ENCODE measurements at regions not wholly inside any gene's neighbourhood (a gene's known extent, or its start where the extent isn't known, plus 50 kb on each side); places are given as distances from the start of the nearest gene placed in this dataset.

- no peak for DNase-seq
Measured at GRCh38 chr7:131236318-131236672, 91.4 kb upstream of the MKLN1 start.

DNA sequence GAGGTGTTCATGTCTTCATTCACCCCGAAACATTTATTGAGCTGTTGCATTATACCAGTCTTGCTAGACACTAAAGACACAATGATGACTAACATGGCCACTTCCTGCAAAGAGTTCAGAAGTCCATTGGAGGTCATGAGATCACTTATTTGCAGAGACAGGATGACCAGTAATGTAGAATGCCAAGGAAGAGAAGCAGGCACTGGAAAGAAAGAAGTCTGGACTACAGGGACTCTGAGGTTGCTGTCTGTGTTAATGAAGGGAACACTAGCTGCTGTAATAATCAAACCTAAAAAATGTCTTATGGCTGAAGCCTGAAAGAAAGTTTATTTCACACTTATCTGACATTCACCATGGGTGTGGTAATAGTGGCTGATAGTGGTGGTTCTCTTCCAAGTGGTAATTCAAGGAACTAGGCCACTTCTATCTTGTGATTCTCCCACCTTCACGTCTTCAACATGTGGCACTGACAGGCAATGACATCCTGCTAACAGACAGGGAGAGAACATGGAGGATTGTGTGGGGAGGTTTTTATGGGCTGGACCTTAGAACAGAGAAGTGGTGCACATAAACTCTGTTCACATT is 89.2 kb upstream of the MKLN1 start:
- DNase-seq, result no peak

DNA sequence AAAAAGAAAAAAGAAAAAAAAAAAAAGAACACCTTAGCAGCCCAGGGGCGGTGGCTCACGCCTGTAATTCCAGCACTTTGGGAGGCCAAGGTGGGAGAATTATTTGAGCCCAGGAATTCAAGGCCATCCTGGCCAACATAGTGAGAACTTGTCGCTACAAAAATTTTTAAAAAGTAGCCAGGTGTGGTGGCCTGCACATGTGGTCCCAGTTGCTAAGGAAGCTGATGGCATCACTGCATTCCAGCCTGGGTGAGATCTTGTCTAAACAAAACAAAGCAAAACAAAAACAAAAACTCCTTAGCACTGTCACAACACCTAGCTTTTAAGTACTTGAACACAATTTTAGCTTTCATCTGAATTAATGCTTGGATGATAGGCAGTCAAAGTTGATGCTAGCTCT is 86.3 kb upstream of the MKLN1 start:
- no peak for DNase-seq

DNA sequence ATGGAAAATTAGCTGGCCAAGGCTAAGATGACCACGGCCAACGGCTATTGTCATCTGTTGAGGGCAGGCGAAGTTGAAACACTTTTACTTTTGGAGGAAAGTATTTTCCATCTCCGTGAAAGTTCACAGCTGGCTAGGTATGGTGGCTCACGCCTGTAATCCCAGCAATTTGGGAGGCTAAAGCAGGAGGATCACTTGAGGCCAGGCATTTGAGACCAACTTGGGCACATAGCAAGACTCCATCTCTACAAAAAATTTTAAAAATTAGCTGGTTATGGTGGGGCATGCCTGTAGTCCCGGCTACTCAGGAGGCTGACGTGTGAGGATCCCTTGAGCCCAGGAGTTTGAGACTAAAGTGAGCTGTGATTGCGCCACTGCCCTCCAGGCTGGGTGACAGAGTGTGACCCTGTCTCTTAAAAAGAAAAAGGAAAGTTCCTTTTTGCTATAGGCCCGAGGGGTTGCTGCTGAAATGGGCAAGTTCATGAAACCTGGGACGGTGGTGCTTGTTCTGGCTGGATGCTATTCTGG is 85.5 kb upstream of the MKLN1 start:
- no peak for DNase-seq

- no peak for DNase-seq
Measured at GRCh38 chr7:131244259-131244852, 83.3 kb upstream of the MKLN1 start.

DNA sequence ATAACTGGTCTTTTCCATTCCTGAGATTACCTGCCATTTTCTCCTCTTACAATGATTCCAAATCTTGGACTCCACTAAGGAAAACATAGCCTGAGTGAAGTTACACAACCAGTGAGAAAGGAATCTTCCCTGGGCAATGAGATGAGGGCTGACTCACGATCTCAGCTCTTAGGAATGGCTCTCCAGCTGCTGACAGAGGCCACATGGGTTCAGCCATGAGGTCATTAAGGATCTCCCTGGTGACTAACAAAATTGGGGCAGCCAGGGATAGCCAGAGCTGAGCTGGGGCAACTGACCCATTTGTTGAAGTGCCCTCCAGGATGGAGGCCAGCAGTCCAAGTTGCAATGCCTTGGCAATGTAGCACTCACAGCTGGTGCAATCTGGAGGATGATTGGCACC is 78.7 kb upstream of the MKLN1 start:
- no peak for DNase-seq

- no peak for DNase-seq
Measured at GRCh38 chr7:131249483-131249882, 78.2 kb upstream of the MKLN1 start.

- no peak for DNase-seq
Measured at GRCh38 chr7:131250331-131250730, 77.3 kb upstream of the MKLN1 start.

DNA sequence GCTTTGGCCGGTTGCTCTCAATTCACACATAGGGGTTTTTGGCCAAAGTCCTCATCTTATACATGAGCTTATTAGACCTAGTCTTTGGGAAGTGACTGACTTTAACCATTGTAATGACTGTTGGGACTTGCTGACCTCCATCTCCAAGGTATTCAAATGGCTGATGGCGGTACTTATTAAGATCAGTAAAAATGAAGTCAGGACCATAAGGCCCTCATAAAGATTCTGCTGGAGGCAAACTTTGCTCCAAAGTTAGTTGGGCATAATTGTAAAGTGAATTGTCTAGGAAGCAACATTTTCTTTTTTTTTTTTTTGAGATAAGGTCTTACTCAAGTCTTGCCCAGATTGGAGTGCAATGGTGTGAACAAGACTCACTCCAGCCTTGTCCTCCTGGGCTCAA is 76.3 kb upstream of the MKLN1 start:
- DNase-seq, result no peak

- DNase-seq, result no peak
Measured at GRCh38 chr7:131252976-131253375, 74.7 kb upstream of the MKLN1 start.

DNA sequence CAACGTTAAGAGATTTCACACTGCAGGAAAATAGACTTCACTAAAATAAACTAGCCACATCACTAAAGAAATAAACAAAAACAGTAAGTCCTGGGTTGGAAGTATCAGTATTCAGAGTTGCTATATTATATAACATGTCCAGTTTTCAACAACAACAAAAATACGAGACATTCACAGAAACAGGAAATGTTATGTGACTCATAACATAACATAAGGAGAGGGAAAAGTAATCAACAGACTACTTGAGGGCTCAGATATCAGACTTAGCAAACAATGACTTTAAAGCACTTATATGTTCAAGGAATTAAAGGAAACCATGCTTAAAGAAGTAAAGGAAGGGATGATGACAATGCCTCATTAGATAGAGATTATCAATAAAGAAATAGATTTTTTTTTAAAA is 73.5 kb upstream of the MKLN1 start:
- DNase-seq, result no peak

DNA sequence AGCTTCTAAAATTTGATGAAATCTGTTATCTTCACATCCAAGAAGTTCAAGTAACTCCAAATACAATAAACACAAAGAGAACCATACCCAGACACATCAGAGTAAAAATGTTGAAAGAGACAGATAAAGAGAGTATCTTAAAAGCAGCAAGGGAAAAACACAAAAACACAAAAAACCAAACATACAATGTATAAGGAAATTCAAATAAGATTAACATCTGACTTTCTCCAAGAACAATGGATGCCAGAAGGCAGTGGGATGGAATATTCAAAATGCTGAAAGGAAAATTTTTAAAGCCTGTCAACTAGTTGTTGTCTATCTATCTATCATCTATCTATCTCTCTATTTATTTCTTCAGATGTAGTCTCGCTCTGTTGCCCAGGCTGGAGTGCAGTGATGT is 72.4 kb upstream of the MKLN1 start:
- DNase-seq, result no peak

DNA sequence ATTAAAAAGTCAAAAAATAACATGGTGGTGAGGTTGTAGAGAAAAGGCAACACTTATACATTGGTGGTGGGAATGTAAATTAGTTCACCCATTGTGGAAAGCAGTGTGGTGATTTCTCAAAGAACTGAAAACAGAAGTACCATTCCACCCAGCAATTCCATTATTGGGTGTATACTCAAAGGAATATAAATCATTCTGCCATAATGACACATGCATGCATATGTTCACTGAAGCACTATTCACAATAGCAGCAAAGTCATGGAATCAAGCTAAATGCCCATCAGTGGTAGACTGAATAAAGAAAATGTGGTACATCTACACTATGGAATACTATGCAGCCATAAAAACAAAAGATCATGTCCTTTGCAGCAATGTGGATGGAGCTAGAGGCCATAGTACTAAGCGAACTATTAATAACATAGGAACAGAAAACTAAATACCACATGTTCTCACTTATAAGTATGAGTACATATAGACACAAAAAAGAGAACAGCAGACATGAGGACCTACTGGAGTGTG is 66.1 kb upstream of the MKLN1 start:
- no peak for DNase-seq

DNA sequence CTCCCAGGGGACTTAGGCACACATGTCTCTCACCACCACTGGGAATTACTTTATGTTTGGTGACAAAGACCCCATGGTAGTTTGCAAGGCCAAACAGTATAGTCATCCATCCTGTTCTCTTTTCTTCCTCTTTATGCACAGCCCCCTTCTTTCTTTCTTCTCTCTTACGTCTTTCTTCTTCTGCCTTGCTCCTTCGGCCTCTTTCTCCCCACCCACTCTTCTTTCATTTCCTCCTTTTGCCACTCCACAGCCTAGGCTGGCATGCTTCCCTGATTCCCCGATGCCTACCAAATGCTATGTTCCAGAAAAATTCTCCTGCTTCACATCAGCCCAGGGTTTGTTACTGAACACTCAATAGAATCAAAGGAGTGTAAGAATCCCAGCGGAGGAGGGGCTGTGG is 62.4 kb upstream of the MKLN1 start:
- DNase-seq, result no peak

DNA sequence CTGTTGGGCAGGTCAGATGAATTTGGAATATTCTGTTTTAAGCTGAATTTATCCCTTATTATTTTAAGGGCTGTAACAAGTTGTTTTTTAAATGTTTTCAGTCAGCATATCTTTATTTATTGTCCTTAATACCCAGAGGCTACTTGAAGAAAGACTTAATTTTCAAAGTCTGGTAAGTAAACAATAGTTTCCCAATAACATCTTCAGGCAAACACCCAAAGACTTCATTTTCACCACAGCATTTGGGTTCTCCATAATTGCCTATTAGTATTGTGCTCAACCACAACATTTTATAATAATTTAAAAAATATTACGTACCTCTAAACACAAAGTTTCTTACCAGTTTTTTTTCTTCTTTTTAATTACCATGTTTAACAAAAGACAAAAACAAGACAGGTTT is 60.0 kb upstream of the MKLN1 start:
- DNase-seq, result no peak

GRCh38 chr7:131268906-131269305 is 58.8 kb upstream of the MKLN1 start:
- DNase-seq, result no peak

DNA sequence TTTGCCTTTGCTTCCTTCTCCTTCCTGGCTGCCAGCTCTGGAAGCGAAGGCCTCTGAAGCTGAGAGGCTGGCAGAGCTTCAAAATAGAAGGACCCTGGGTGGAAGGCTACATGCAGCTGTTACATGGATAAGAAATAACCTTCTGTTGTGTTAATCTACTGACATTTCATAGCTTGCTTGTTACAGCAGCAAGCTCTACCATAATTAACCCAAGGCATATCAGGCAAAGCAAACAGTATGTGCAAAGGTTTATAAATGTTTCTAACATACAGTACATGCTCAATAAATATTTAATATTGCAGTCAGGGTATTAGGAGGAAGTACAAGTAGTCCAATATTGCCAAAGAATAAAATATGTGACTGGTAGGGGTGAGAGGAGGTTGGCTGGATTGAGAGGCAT is 55.6 kb upstream of the MKLN1 start:
- DNase-seq, result no peak

GRCh38 chr7:131274986-131275385 is 52.7 kb upstream of the MKLN1 start:
- no peak for DNase-seq

DNA sequence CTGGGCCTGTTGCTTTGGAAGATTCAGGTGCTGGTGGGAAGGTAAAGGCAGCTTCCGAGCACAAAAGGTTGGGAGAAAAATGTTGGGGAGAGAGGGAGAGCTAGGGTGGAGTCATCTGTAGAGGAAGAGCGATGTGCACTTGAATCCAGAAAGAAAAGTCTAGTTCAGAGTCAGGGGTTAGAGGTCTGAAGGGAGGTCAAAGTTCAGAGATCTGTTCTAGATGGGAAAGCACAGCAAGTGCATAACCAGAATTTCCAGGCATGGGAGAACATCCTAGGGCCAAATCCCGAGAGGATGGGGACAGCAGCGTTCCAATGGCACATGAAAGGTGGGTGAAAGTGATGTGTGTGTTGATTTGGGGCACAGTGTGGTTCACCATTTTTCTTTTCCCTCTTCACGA is 51.5 kb upstream of the MKLN1 start:
- DNase-seq, result no peak

DNA sequence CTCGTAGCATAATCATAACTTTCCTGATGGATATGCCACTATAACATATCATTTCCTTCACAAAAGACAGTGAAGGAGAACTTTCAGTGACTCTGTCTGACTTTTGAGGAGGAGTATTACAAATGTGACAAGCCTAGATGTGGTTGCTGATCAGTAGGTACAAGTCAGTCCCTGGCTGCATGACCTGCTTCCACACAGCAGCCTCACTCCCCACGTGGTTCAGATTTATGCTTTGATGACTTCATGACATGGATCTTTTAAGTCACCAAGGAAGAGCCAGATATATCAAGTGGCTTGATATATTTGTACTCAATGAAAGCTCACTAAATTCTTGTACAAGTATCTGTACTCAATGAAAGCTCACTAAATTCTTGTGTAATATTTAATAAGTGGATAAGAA is 50.9 kb upstream of the MKLN1 start:
- no peak for DNase-seq

All from activated gamma-delta T cell treated with Interleukin-2 at 50 U/mL for 16 hours (primary cell).